ENCODE measurements at regions not wholly inside any gene's neighbourhood (a gene's known extent, or its start where the extent isn't known, plus 50 kb on each side); places are given as distances from the start of the nearest gene placed in this dataset.

GRCh38 chr4:32073542-32073941 is 1353.4 kb downstream of the PCDH7 start:
- H3K36me3 ChIP-seq: no peaks in the 10 kb centered on the region
- intact Hi-C loops (cut with DNase I; ENCODE audit: low total_unique reads): no loop called here
- DNase-seq (ENCODE audit: low spot score in 2 of 2): no peak
- no peaks in the 10 kb centered on the region for H3K4me1 ChIP-seq
- H3K4me3 ChIP-seq: no peak overlapping the region
- no peaks in the 10 kb centered on the region for H3K27me3 ChIP-seq
- no peak overlapping the region for H3K27ac ChIP-seq
- no peaks in the 10 kb centered on the region for H3K9me3 ChIP-seq
- TF ChIP-seq, protein P1, sequence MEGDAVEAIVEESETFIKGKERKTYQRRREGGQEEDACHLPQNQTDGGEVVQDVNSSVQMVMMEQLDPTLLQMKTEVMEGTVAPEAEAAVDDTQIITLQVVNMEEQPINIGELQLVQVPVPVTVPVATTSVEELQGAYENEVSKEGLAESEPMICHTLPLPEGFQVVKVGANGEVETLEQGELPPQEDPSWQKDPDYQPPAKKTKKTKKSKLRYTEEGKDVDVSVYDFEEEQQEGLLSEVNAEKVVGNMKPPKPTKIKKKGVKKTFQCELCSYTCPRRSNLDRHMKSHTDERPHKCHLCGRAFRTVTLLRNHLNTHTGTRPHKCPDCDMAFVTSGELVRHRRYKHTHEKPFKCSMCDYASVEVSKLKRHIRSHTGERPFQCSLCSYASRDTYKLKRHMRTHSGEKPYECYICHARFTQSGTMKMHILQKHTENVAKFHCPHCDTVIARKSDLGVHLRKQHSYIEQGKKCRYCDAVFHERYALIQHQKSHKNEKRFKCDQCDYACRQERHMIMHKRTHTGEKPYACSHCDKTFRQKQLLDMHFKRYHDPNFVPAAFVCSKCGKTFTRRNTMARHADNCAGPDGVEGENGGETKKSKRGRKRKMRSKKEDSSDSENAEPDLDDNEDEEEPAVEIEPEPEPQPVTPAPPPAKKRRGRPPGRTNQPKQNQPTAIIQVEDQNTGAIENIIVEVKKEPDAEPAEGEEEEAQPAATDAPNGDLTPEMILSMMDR (IDR thresholded peaks at IDR 0.05): no peak
- no peak for TF ChIP-seq POLR2AphosphoS5 (IDR thresholded peaks at IDR 0.05)
- TF ChIP-seq POLR2A (IDR thresholded peaks at IDR 0.05): no peak

GRCh38 chr4:32087211-32087610 is 1367.0 kb downstream of the PCDH7 start:
- Histone ChIP-seq H3K36me3 (no peaks in the 10 kb centered on the region), H3K27ac (no peak overlapping the region), H3K27me3 (no peaks in the 10 kb centered on the region), H3K4me1 (no peaks in the 10 kb centered on the region), H3K9me3 (peaks cover 0 to 3% of the 10 kb centered on the region in 2 donors), H3K4me3 (no peak overlapping the region)
- DNase-seq (ENCODE audit: low spot score in 2 of 2): no peak
- intact Hi-C loops (cut with DNase I; ENCODE audit: low total_unique reads): no loop called here
- no peak for TF ChIP-seq POLR2A (IDR thresholded peaks at IDR 0.05)
- TF ChIP-seq, protein P1 (IDR thresholded peaks at IDR 0.05): no peak
- TF ChIP-seq POLR2AphosphoS5 (IDR thresholded peaks at IDR 0.05): no peak

GRCh38 chr4:32094987-32095386 is 1374.8 kb downstream of the PCDH7 start:
- Histone ChIP-seq H3K36me3 (no peaks in the 10 kb centered on the region), H3K27me3 (no peaks in the 10 kb centered on the region), H3K9me3 (no peaks in the 10 kb centered on the region), H3K27ac (no peak overlapping the region), H3K4me3 (no peak overlapping the region), H3K4me1 (no peaks in the 10 kb centered on the region)
- no peak for DNase-seq (ENCODE audit: low spot score in 2 of 2)
- intact Hi-C loops (cut with DNase I; ENCODE audit: low total_unique reads): no loop called here
- TF ChIP-seq, protein P1 (IDR thresholded peaks at IDR 0.05): no peak
- TF ChIP-seq POLR2AphosphoS5 (IDR thresholded peaks at IDR 0.05) (no peak), POLR2A (IDR thresholded peaks at IDR 0.05) (no peak)

- H3K27me3 ChIP-seq: no peaks in the 10 kb centered on the region
- no peaks in the 10 kb centered on the region for H3K4me1 ChIP-seq
- no peaks in the 10 kb centered on the region for H3K9me3 ChIP-seq
- H3K27ac ChIP-seq: no peak overlapping the region
- intact Hi-C loops (cut with DNase I; ENCODE audit: low total_unique reads): no loop called here
- TF ChIP-seq POLR2AphosphoS5 (IDR thresholded peaks at IDR 0.05) (no peak), POLR2A (IDR thresholded peaks at IDR 0.05) (no peak)
- TF ChIP-seq, protein P1 (IDR thresholded peaks at IDR 0.05): no peak
- DNase-seq (ENCODE audit: low spot score in 2 of 2): no peak
- no peak overlapping the region for H3K4me3 ChIP-seq
- H3K36me3 ChIP-seq: peaks cover 4% of the 10 kb centered on the region
Observed at GRCh38 chr4:32102896-32103295, 1382.7 kb downstream of the PCDH7 start.

GRCh38 chr4:32106767-32107166 is 1386.6 kb downstream of the PCDH7 start:
- H3K9me3 ChIP-seq: no peaks in the 10 kb centered on the region
- intact Hi-C loops (cut with DNase I; ENCODE audit: low total_unique reads): no loop called here
- no peak overlapping the region for H3K27ac ChIP-seq
- H3K4me3 ChIP-seq: no peak overlapping the region
- no peaks in the 10 kb centered on the region for H3K27me3 ChIP-seq
- H3K4me1 ChIP-seq: no peaks in the 10 kb centered on the region
- H3K36me3 ChIP-seq: peaks cover 4% of the 10 kb centered on the region
- TF ChIP-seq, protein P1 (IDR thresholded peaks at IDR 0.05): no peak
- no peak for TF ChIP-seq POLR2AphosphoS5 (IDR thresholded peaks at IDR 0.05)
- TF ChIP-seq POLR2A (IDR thresholded peaks at IDR 0.05): no peak
- no peak for DNase-seq (ENCODE audit: low spot score in 2 of 2)
